ENCODE measurements at regions not wholly inside any gene's neighbourhood (a gene's known extent, or its start where the extent isn't known, plus 50 kb on each side); places are given as distances from the start of the nearest gene placed in this dataset.
"Not testable (repeated sequence)": the region's sequence is repeated elsewhere in the genome, so short reads cannot be mapped to it uniquely, and the experiment has no call there.

- no peaks in the 10 kb centered on the region for H3K36me3 ChIP-seq (ENCODE audit: control insufficient read depth, insufficient read depth, low read length)
- H3K4me1 Mint-ChIP-seq: no peaks in the 10 kb centered on the region
- no peaks in the 10 kb centered on the region for H3K27me3 ChIP-seq (ENCODE audit: control insufficient read depth, insufficient read depth, low read length, poor library complexity, severe bottlenecking)
- H3K9ac ChIP-seq (ENCODE audit: extremely low read depth, low read length, poor library complexity, severe bottlenecking): no peak overlapping the region
- peaks cover 41% of the 10 kb centered on the region for H3K9me3 Mint-ChIP-seq
- no peaks in the 10 kb centered on the region for H3K4me1 ChIP-seq (ENCODE audit: control insufficient read depth, insufficient read depth, low read length)
- H3K27ac ChIP-seq (ENCODE audit: low read depth, low read length): no peak overlapping the region
- no peaks in the 10 kb centered on the region for H3K27me3 Mint-ChIP-seq (ENCODE audit: insufficient read depth)
- TF ChIP-seq CTCF (conservative IDR thresholded peaks at IDR 0.05): no peak
- 83% methylated on average over 1 of the region's 1 CpG; no CpG with 5 or more reads in 1 of the 2 experiments for WGBS, 2 experiments (ENCODE audit: insufficient coverage in 1 of 2, insufficient read length in 1 of 2)
- H3K4me3 ChIP-seq (ENCODE audit: low read length): no peak overlapping the region
- H3K36me3 Mint-ChIP-seq (ENCODE audit: low read depth): peaks cover 2% of the 10 kb centered on the region
- no peak overlapping the region for H3K4me3 Mint-ChIP-seq
- H3K9me3 ChIP-seq (ENCODE audit: control insufficient read depth, low read length): no peaks in the 10 kb centered on the region
- no peak overlapping the region for H3K27ac Mint-ChIP-seq
- no peak for DNase-seq
These were observed 250.4 kb upstream of the ALG10 start for GRCh38 chr12:33771889-33772288.

GRCh38 chr12:33773091-33773490 is 249.2 kb upstream of the ALG10 start:
- peaks cover 48% of the 10 kb centered on the region for H3K9me3 Mint-ChIP-seq
- not testable (repeated sequence) for H3K4me1 Mint-ChIP-seq; H3K27ac ChIP-seq (ENCODE audit: low read depth, low read length); DNase-seq; H3K9ac ChIP-seq (ENCODE audit: extremely low read depth, low read length, poor library complexity, severe bottlenecking); H3K27me3 Mint-ChIP-seq (ENCODE audit: insufficient read depth); H3K9me3 ChIP-seq (ENCODE audit: control insufficient read depth, low read length); H3K36me3 ChIP-seq (ENCODE audit: control insufficient read depth, insufficient read depth, low read length); H3K4me3 Mint-ChIP-seq; H3K4me3 ChIP-seq (ENCODE audit: low read length); H3K27ac Mint-ChIP-seq; H3K4me1 ChIP-seq (ENCODE audit: control insufficient read depth, insufficient read depth, low read length); H3K36me3 Mint-ChIP-seq (ENCODE audit: low read depth); H3K27me3 ChIP-seq (ENCODE audit: control insufficient read depth, insufficient read depth, low read length, poor library complexity, severe bottlenecking)
- 84% methylated on average over 7 of the region's 7 CpGs; no CpG with 5 or more reads in 1 of the 2 experiments for WGBS, 2 experiments (ENCODE audit: insufficient coverage in 1 of 2, insufficient read length in 1 of 2)

- no peak for DNase-seq
- H3K4me3 ChIP-seq (ENCODE audit: low read length): no peak overlapping the region
- Mint-ChIP-seq H3K36me3 (ENCODE audit: low read depth) (no peaks in the 10 kb centered on the region), H3K9me3 (peaks cover 19% of the 10 kb centered on the region), H3K27ac (no peak overlapping the region), H3K4me3 (no peak overlapping the region), H3K27me3 (ENCODE audit: insufficient read depth) (no peaks in the 10 kb centered on the region), H3K4me1 (peaks cover 6% of the 10 kb centered on the region)
- no peaks in the 10 kb centered on the region for H3K36me3 ChIP-seq (ENCODE audit: control insufficient read depth, insufficient read depth, low read length)
- H3K4me1 ChIP-seq (ENCODE audit: control insufficient read depth, insufficient read depth, low read length): peaks cover 5% of the 10 kb centered on the region
- H3K27ac ChIP-seq (ENCODE audit: low read depth, low read length): no peak overlapping the region
- no peak overlapping the region for H3K9ac ChIP-seq (ENCODE audit: extremely low read depth, low read length, poor library complexity, severe bottlenecking)
- no peaks in the 10 kb centered on the region for H3K27me3 ChIP-seq (ENCODE audit: control insufficient read depth, insufficient read depth, low read length, poor library complexity, severe bottlenecking)
- no peak for TF ChIP-seq CTCF (conservative IDR thresholded peaks at IDR 0.05)
- H3K9me3 ChIP-seq (ENCODE audit: control insufficient read depth, low read length): no peaks in the 10 kb centered on the region
These were observed 235.8 kb upstream of the ALG10 start for GRCh38 chr12:33786532-33786931.

GRCh38 chr12:33794954-33795353 is 227.3 kb upstream of the ALG10 start:
- no peaks in the 10 kb centered on the region for H3K36me3 ChIP-seq (ENCODE audit: control insufficient read depth, insufficient read depth, low read length)
- peaks cover 20% of the 10 kb centered on the region for H3K9me3 Mint-ChIP-seq
- no peaks in the 10 kb centered on the region for H3K27me3 Mint-ChIP-seq (ENCODE audit: insufficient read depth)
- H3K36me3 Mint-ChIP-seq (ENCODE audit: low read depth): no peaks in the 10 kb centered on the region
- H3K4me1 ChIP-seq (ENCODE audit: control insufficient read depth, insufficient read depth, low read length): no peaks in the 10 kb centered on the region
- H3K27ac ChIP-seq (ENCODE audit: low read depth, low read length): no peak overlapping the region
- H3K4me3 Mint-ChIP-seq: no peak overlapping the region
- no peak for TF ChIP-seq CTCF (conservative IDR thresholded peaks at IDR 0.05)
- H3K9ac ChIP-seq (ENCODE audit: extremely low read depth, low read length, poor library complexity, severe bottlenecking): no peak overlapping the region
- no peaks in the 10 kb centered on the region for H3K9me3 ChIP-seq (ENCODE audit: control insufficient read depth, low read length)
- no peak overlapping the region for H3K4me3 ChIP-seq (ENCODE audit: low read length)
- no peak for DNase-seq
- H3K27me3 ChIP-seq (ENCODE audit: control insufficient read depth, insufficient read depth, low read length, poor library complexity, severe bottlenecking): no peaks in the 10 kb centered on the region
- no peaks in the 10 kb centered on the region for H3K4me1 Mint-ChIP-seq
- no peak overlapping the region for H3K27ac Mint-ChIP-seq
